GM12878 (cell line): ENCODE measurements at regions not wholly inside any gene's neighbourhood (a gene's known extent, or its start where the extent isn't known, plus 50 kb on each side); places are given as distances from the start of the nearest gene placed in this dataset.

ENCODE experiments used
- ATAC-seq: fragments of 200-7000 bp; cut with Tn5 transposase; 3 replicates; pipeline ENCODE4 v1.9.1; 2020; ENCODE audit warnings: mild to moderate bottlenecking, moderate library complexity
- BruUV-seq: library from RNA; stranded (reverse); fragments of 400-500 nt; replicated peaks from 2 replicates; lab custom pipeline; 2021; lab: Mats Ljungman, UMichigan
- CTCF ChIA-PET: fragments of 300-600 bp; sonication (Branson Sonifier 250); formaldehyde crosslinking; extraction: SDS; loops from one replicate; lab custom pipeline; 2021; ENCODE audit warnings: inconsistent platforms; lab: Yijun Ruan, JAX
- POLR2A ChIA-PET: fragments of 350-600 bp; formaldehyde crosslinking; extraction: SDS; loops from one replicate; lab custom pipeline; 2021; ENCODE audit warnings: inconsistent platforms; lab: Charles Lee
- RAD21 ChIA-PET: fragments of 300-600 bp; sonication (Branson Sonifier 250); formaldehyde crosslinking; loops from one replicate; lab custom pipeline; 2023; ENCODE audit warnings: antibody characterized with exemption; ENCODE audit not compliant: unreplicated experiment; lab: Charles Lee
- SMC1A ChIA-PET: fragments of 300-600 bp; sonication (Branson Sonifier 250); formaldehyde crosslinking; loops from one replicate; lab custom pipeline; 2023; ENCODE audit not compliant: unreplicated experiment, uncharacterized antibody; lab: Charles Lee
- DNase-seq: peaks from one replicate; pipeline ENCODE4 v3.0.0-alpha.2; 2011; ENCODE audit warnings: low read depth, low spot score
- FAIRE-seq: peaks from 3 replicates; lab custom pipeline; 2011; peaks lifted over from hg19 to GRCh38; lab: Jason Lieb, UNC
- H2AFZ ChIP-seq: 2 replicates; pipeline ENCODE4 v1.6.0; 2011; ENCODE audit warnings: low read depth, low read length, control low read depth; ENCODE audit not compliant: control insufficient read depth
- H3K27ac ChIP-seq: 2 replicates; pipeline ENCODE4 v1.5.1; 2011; ENCODE audit warnings: control low read depth; ENCODE audit not compliant: control insufficient read depth, insufficient read depth
- H3K27me3 ChIP-seq, 2 experiments: replicated peaks in 1 of 2; 2 replicates each; pipeline versions ENCODE4 v1.6.0 to v1.6.1; 2011; ENCODE audit warnings: low read length in 1 of 2; ENCODE audit not compliant: control insufficient read depth in 2 of 2, insufficient read depth in 2 of 2
- H3K36me3 ChIP-seq, 2 experiments: 2 replicates each; pipeline ENCODE4 v1.5.1; 2011; ENCODE audit warnings: low read length in 1 of 2; ENCODE audit not compliant: control insufficient read depth in 2 of 2, insufficient read depth in 2 of 2
- H3K4me1 ChIP-seq: 2 replicates; pipeline ENCODE4 v1.6.1; 2011; ENCODE audit warnings: mild to moderate bottlenecking, low read length, moderate library complexity, mixed read lengths; ENCODE audit not compliant: control insufficient read depth, insufficient read depth
- H3K4me2 ChIP-seq: 2 replicates; pipeline ENCODE4 v1.6.0; 2011; ENCODE audit warnings: control low read depth; ENCODE audit not compliant: control insufficient read depth, insufficient read depth
- H3K4me3 ChIP-seq: fragments of 200-600 bp; sonication (generic); 2 replicates; pipeline ENCODE4 v1.5.1; 2016
- H3K79me2 ChIP-seq: 2 replicates; pipeline ENCODE4 v1.6.0; 2011; ENCODE audit warnings: low read length; ENCODE audit not compliant: control insufficient read depth, insufficient read depth
- H3K9ac ChIP-seq: 2 replicates; pipeline ENCODE4 v1.8.0; 2011; ENCODE audit warnings: low read length, control low read depth, mixed read lengths; ENCODE audit not compliant: control insufficient read depth, insufficient read depth
- H3K9me3 ChIP-seq: replicated peaks from 3 replicates; pipeline ENCODE4 v1.5.1; 2011; ENCODE audit warnings: mild to moderate bottlenecking, low read length; ENCODE audit not compliant: control insufficient read depth, insufficient read depth
- H4K20me1 ChIP-seq: 2 replicates; pipeline ENCODE4 v1.6.0; 2011; ENCODE audit not compliant: control insufficient read depth, insufficient read depth
- CHD1 ChIP-seq: IDR thresholded peaks from 2 replicates; pipeline ENCODE4 v1.6.1; 2012; ENCODE audit warnings: low read depth, low read length, improper control_type of control experiment
- FOS ChIP-seq: IDR thresholded peaks from 3 replicates; pipeline ENCODE4 v1.6.1; 2011; ENCODE audit warnings: borderline replicate concordance; ENCODE audit not compliant: insufficient read length; ENCODE audit errors: extremely low read depth
- HDAC2 ChIP-seq: fragments of 200-600 bp; sonication (generic); IDR thresholded peaks from 2 replicates; pipeline ENCODE4 v1.6.1; 2017
- IKZF2 ChIP-seq, 2 experiments: fragments of 450-650 bp; IDR thresholded peaks; 2 replicates each; pipeline ENCODE4 v1.6.1; 2017; ENCODE audit warnings: mild to moderate bottlenecking in 2 of 2, moderate library complexity in 2 of 2
- NFYA ChIP-seq: IDR thresholded peaks from 2 replicates; pipeline ENCODE4 v1.6.1; 2011; ENCODE audit warnings: low read depth, mild to moderate bottlenecking, low read length, improper control_type of control experiment, borderline replicate concordance
- PAX8 ChIP-seq: fragments of 450-650 bp; IDR thresholded peaks from 2 replicates; pipeline ENCODE4 v1.6.1; 2017; ENCODE audit warnings: mild to moderate bottlenecking, moderate library complexity
- RCOR1 ChIP-seq: conservative IDR thresholded peaks from 2 replicates; pipeline ENCODE4 v1.6.1; 2012; ENCODE audit warnings: low read depth, low read length, improper control_type of control experiment
- RFX5 ChIP-seq: IDR thresholded peaks from 2 replicates; pipeline ENCODE4 v1.6.1; 2011; ENCODE audit warnings: low read depth, low read length, improper control_type of control experiment
- SIX5 ChIP-seq: IDR thresholded peaks from 2 replicates; pipeline ENCODE4 v1.6.1; 2011; ENCODE audit warnings: mild to moderate bottlenecking, low read depth, low read length, moderate library complexity; ENCODE audit not compliant: severe bottlenecking
- TCF12 ChIP-seq: IDR thresholded peaks from 2 replicates; pipeline ENCODE4 v1.6.1; 2011; ENCODE audit warnings: low read depth, mild to moderate bottlenecking, low read length
- WRNIP1 ChIP-seq: IDR thresholded peaks from 2 replicates; pipeline ENCODE4 v1.6.1; 2011; ENCODE audit warnings: low read depth, low read length, improper control_type of control experiment, borderline replicate concordance
- ZBTB33 ChIP-seq: fragments of 450-650 bp; IDR thresholded peaks from 2 replicates; pipeline ENCODE4 v1.6.1; 2017; ENCODE audit warnings: mild to moderate bottlenecking
- ZZZ3 ChIP-seq: IDR thresholded peaks from 2 replicates; pipeline ENCODE4 v1.6.1; 2011; ENCODE audit warnings: low read depth; ENCODE audit not compliant: control insufficient read depth, insufficient read length
- WGBS: methylation state at CpG from one replicate; pipeline ENCODE4 v1.1.6; 2016; ENCODE audit warnings: low lambda C conversion rate; ENCODE audit not compliant: insufficient replicate concordance, insufficient coverage; ENCODE audit errors: missing lambda C conversion rate; 5-methylcytosine and 5-hydroxymethylcytosine counted together
- in situ Hi-C: fragments of 300-500 bp; cut with MboI; formaldehyde crosslinking; loops from 9 replicates; pipeline ENCODE4 v1.14.3; 2018; ENCODE audit warnings: mixed read lengths
- intact Hi-C: fragments of 100-400 bp; cut with micrococcal nuclease; formaldehyde crosslinking; loops from one replicate; pipeline ENCODE4 v1.14.2; 2022; ENCODE audit not compliant: unreplicated experiment
- TF ChIP-seq, protein P1 (sequence below): IDR thresholded peaks from 2 replicates; pipeline ENCODE4 v1.6.1; 2011; ENCODE audit warnings: borderline replicate concordance, low read depth, mild to moderate bottlenecking, moderate library complexity, mixed read lengths, low read length; ENCODE audit not compliant: insufficient read depth; ENCODE audit errors: extremely low read length
- TF ChIP-seq, protein P2 (sequence below): fragments of 450-650 bp; IDR thresholded peaks from 2 replicates; pipeline ENCODE4 v1.6.1; 2017; ENCODE audit warnings: mild to moderate bottlenecking, moderate library complexity

- peaks cover 0 to 2% of the 10 kb centered on the region in 2 experiments; a peak in 1 of 4 replicates for H3K27me3 ChIP-seq
- in situ Hi-C loops (no loop called here), intact Hi-C loops (no loop called here)
- no peaks in the 10 kb centered on the region for H3K36me3 ChIP-seq
- no TSS peak for BruUV-seq
- no peak for FAIRE-seq
- H3K4me1 ChIP-seq: no peaks in the 10 kb centered on the region
- no peak overlapping the region for H3K9ac ChIP-seq
- ChIA-PET SMC1A (no interaction called here), CTCF (no interaction called here), POLR2A (no interaction called here), RAD21 (no interaction called here)
- H4K20me1 ChIP-seq: no peaks in the 10 kb centered on the region
- 62% methylated on average over 8 of the region's 8 CpGs for WGBS
- H2AFZ ChIP-seq: no peak overlapping the region
- H3K4me3 ChIP-seq: no peak overlapping the region
- H3K9me3 ChIP-seq: no peaks in the 10 kb centered on the region
- ATAC-seq: no peak
- no peak overlapping the region for H3K4me2 ChIP-seq
- no peak for TF ChIP-seq SIX5
- TF ChIP-seq FOS: no peak
- no peak for TF ChIP-seq IKZF2 (IDR thresholded peaks at IDR 0.05)
- no peak for TF ChIP-seq ZBTB33
- TF ChIP-seq WRNIP1: no peak
- no peak for TF ChIP-seq PAX8
- TF ChIP-seq TCF12: no peak
- TF ChIP-seq ZZZ3: no peak
- no peak for TF ChIP-seq CHD1
- TF ChIP-seq, protein P1, sequence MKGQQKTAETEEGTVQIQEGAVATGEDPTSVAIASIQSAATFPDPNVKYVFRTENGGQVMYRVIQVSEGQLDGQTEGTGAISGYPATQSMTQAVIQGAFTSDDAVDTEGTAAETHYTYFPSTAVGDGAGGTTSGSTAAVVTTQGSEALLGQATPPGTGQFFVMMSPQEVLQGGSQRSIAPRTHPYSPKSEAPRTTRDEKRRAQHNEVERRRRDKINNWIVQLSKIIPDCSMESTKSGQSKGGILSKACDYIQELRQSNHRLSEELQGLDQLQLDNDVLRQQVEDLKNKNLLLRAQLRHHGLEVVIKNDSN: no peak
- TF ChIP-seq, protein P2, sequence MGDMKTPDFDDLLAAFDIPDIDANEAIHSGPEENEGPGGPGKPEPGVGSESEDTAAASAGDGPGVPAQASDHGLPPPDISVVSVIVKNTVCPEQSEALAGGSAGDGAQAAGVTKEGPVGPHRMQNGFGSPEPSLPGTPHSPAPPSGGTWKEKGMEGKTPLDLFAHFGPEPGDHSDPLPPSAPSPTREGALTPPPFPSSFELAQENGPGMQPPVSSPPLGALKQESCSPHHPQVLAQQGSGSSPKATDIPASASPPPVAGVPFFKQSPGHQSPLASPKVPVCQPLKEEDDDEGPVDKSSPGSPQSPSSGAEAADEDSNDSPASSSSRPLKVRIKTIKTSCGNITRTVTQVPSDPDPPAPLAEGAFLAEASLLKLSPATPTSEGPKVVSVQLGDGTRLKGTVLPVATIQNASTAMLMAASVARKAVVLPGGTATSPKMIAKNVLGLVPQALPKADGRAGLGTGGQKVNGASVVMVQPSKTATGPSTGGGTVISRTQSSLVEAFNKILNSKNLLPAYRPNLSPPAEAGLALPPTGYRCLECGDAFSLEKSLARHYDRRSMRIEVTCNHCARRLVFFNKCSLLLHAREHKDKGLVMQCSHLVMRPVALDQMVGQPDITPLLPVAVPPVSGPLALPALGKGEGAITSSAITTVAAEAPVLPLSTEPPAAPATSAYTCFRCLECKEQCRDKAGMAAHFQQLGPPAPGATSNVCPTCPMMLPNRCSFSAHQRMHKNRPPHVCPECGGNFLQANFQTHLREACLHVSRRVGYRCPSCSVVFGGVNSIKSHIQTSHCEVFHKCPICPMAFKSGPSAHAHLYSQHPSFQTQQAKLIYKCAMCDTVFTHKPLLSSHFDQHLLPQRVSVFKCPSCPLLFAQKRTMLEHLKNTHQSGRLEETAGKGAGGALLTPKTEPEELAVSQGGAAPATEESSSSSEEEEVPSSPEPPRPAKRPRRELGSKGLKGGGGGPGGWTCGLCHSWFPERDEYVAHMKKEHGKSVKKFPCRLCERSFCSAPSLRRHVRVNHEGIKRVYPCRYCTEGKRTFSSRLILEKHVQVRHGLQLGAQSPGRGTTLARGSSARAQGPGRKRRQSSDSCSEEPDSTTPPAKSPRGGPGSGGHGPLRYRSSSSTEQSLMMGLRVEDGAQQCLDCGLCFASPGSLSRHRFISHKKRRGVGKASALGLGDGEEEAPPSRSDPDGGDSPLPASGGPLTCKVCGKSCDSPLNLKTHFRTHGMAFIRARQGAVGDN: no peak
- no peak for TF ChIP-seq HDAC2
- no peak for TF ChIP-seq RFX5
- no peak for TF ChIP-seq NFYA
- no peak for TF ChIP-seq RCOR1
- TF ChIP-seq, all 136 proteins: peak for 0
- DNase-seq: no peak
- Histone ChIP-seq H3K79me2 (no peaks in the 10 kb centered on the region), H3K27ac (no peak overlapping the region)
Measured at GRCh38 chr7:155170331-155170730, 100.2 kb downstream of the HTR5A start.
